ENCODE measurements at regions not wholly inside any gene's neighbourhood (a gene's known extent, or its start where the extent isn't known, plus 50 kb on each side); places are given as distances from the start of the nearest gene placed in this dataset.

GRCh38 chr18:34591920-34592444, 118.1 kb upstream of the DTNA start:
- TF ChIP-seq CTCF (IDR thresholded peaks at IDR 0.05) (no peak), TCF7L2 (IDR thresholded peaks at IDR 0.05; ENCODE audit: low read depth, low read length) (no peak), REST (IDR thresholded peaks at IDR 0.05; ENCODE audit: insufficient read depth in 1 of 2, low read depth in 2 of 2, low read length in 1 of 2) (no peak)

Measured in Panc1 (cell line).